Karpas-422 (cell line): ENCODE measurements at regions not wholly inside any gene's neighbourhood (a gene's known extent, or its start where the extent isn't known, plus 50 kb on each side); places are given as distances from the start of the nearest gene placed in this dataset.

Experiments
- DNase-seq: peaks from one replicate; pipeline ENCODE4 v3.0.0-alpha.2; 2015
- H2AFZ ChIP-seq: fragments of 200-600 bp; sonication (generic); 2 replicates; pipeline ENCODE4 v1.6.1; 2014; ENCODE audit warnings: antibody characterized with exemption, low read length, mixed read lengths
- H3K27ac ChIP-seq: fragments of 200-600 bp; sonication (generic); 2 replicates; pipeline ENCODE4 v1.5.1; 2014; ENCODE audit warnings: mild to moderate bottlenecking, low read length, moderate library complexity
- H3K27me3 ChIP-seq: fragments of 200-600 bp; sonication (generic); 2 replicates; pipeline ENCODE4 v1.6.1; 2014; ENCODE audit warnings: low read length, mixed read lengths
- H3K36me3 ChIP-seq: fragments of 200-600 bp; sonication (generic); 2 replicates; pipeline ENCODE4 v1.6.1; 2014; ENCODE audit warnings: low read length, mixed read lengths; ENCODE audit not compliant: insufficient read depth
- H3K4me1 ChIP-seq: fragments of 200-600 bp; sonication (generic); 2 replicates; pipeline ENCODE4 v1.6.1; 2014; ENCODE audit warnings: mild to moderate bottlenecking, low read length, mixed read lengths
- H3K4me2 ChIP-seq: fragments of 200-600 bp; sonication (generic); 2 replicates; pipeline ENCODE4 v1.6.1; 2014; ENCODE audit warnings: low read length, low read depth, mild to moderate bottlenecking; ENCODE audit not compliant: poor library complexity, severe bottlenecking
- H3K4me3 ChIP-seq: fragments of 200-600 bp; sonication (generic); 2 replicates; pipeline ENCODE4 v1.5.1; 2014; ENCODE audit warnings: mild to moderate bottlenecking, antibody characterized with exemption, low read length, mixed read lengths
- H3K79me2 ChIP-seq: fragments of 200-600 bp; sonication (generic); 2 replicates; pipeline ENCODE4 v1.6.1; 2014; ENCODE audit warnings: mild to moderate bottlenecking, low read length, mixed read lengths
- H3K9ac ChIP-seq: fragments of 200-600 bp; sonication (generic); 2 replicates; pipeline ENCODE4 v1.6.0; 2014; ENCODE audit warnings: low read length
- H3K9me2 ChIP-seq: fragments of 200-600 bp; sonication (generic), shearing (Covaris generic); replicated peaks from 2 replicates; pipeline ENCODE4 v1.6.0; 2014; ENCODE audit warnings: mild to moderate bottlenecking, low read length, moderate library complexity; ENCODE audit not compliant: insufficient read depth
- H3K9me3 ChIP-seq: fragments of 300-700, 200-600 bp; sonication (generic); 2 replicates; pipeline ENCODE4 v1.6.1; 2014; ENCODE audit warnings: low read length, mixed read lengths
- H4K20me1 ChIP-seq: fragments of 200-600 bp; sonication (generic); 2 replicates; pipeline ENCODE4 v1.6.1; 2014; ENCODE audit warnings: mild to moderate bottlenecking, antibody characterized with exemption, low read length, low read depth; ENCODE audit not compliant: insufficient read depth

DNA sequence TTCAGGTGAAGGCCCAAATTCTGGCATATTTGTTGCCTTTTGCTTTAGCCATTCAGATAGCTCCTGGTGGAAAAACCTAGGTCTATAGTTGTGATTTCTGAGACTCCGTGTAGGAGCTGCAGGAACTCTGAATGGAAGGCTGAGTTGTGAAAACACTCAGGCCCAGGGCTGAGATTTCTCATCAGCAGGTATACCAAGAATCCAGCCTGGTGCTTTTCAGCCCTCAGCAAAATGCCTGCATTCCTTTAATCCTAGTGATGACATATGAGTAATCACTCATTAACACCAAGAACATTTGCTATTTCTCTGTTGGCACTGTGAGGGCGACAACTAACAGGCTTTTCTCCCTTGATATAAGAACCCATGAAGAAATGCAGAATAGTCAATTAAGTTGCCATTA, 546.1 kb upstream of the MAN1A1 start:
- H3K27ac ChIP-seq: no peak overlapping the region
- no peak overlapping the region for H2AFZ ChIP-seq
- H4K20me1 ChIP-seq: no peaks in the 10 kb centered on the region
- DNase-seq: no peak
- no peaks in the 10 kb centered on the region for H3K9me3 ChIP-seq
- H3K9ac ChIP-seq: no peak overlapping the region
- H3K27me3 ChIP-seq: no peaks in the 10 kb centered on the region
- no peak overlapping the region for H3K4me2 ChIP-seq
- H3K4me3 ChIP-seq: no peak overlapping the region
- H3K9me2 ChIP-seq: no peaks in the 10 kb centered on the region
- H3K36me3 ChIP-seq: no peaks in the 10 kb centered on the region
- no peaks in the 10 kb centered on the region for H3K4me1 ChIP-seq
- H3K79me2 ChIP-seq: no peaks in the 10 kb centered on the region

DNA sequence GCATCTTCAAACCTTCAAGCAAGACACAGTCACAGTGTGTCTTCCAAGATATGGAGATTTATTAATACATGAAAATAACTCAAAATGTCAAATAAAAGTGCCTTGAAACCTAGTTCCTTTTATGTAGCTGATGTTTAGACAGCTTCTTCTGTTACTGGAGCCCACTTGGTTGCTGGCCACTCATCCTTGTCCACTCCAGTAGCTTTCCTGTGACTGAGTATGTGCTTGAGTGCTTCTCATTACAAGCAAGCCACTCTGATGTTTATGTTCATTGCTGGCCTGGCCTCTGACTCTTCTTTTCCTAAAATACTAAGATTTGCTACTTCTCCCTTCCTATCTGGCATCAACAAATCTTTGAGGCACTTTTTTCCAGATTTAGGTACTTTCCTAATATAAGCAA, 545.2 kb upstream of the MAN1A1 start:
- H3K36me3 ChIP-seq: no peaks in the 10 kb centered on the region
- H3K79me2 ChIP-seq: no peaks in the 10 kb centered on the region
- H3K4me1 ChIP-seq: no peaks in the 10 kb centered on the region
- no peak overlapping the region for H3K9ac ChIP-seq
- no peaks in the 10 kb centered on the region for H3K27me3 ChIP-seq
- H3K9me2 ChIP-seq: no peaks in the 10 kb centered on the region
- H2AFZ ChIP-seq: no peak overlapping the region
- H3K9me3 ChIP-seq: no peaks in the 10 kb centered on the region
- H3K4me3 ChIP-seq: no peak overlapping the region
- H3K4me2 ChIP-seq: no peak overlapping the region
- no peak for DNase-seq
- no peaks in the 10 kb centered on the region for H4K20me1 ChIP-seq
- no peak overlapping the region for H3K27ac ChIP-seq

DNA sequence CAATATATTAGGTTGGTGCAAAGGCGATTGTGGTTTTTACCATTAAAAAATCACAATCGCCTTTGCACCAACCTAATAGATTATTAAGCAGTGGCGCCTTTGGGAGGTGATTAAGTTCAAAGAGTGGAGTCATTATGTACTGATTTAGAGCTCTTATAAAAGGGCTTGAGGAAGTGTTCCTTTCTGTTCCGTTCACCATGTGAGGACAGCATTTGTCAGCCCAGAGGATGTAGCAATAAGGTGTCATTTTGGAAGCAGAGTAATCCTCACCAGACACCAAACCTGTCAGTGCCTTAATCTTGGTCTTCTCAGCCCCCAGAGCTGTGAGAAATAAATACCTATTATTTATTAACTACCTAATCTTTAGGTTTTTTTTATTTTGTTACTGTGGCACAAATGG, 542.1 kb upstream of the MAN1A1 start:
- H3K9me2 ChIP-seq: no peaks in the 10 kb centered on the region
- no peaks in the 10 kb centered on the region for H4K20me1 ChIP-seq
- no peak overlapping the region for H2AFZ ChIP-seq
- H3K79me2 ChIP-seq: no peaks in the 10 kb centered on the region
- no peak overlapping the region for H3K4me3 ChIP-seq
- H3K27me3 ChIP-seq: no peaks in the 10 kb centered on the region
- no peaks in the 10 kb centered on the region for H3K4me1 ChIP-seq
- no peak overlapping the region for H3K4me2 ChIP-seq
- DNase-seq: no peak
- no peaks in the 10 kb centered on the region for H3K36me3 ChIP-seq
- H3K9ac ChIP-seq: no peak overlapping the region
- H3K9me3 ChIP-seq: no peaks in the 10 kb centered on the region
- no peak overlapping the region for H3K27ac ChIP-seq

DNA sequence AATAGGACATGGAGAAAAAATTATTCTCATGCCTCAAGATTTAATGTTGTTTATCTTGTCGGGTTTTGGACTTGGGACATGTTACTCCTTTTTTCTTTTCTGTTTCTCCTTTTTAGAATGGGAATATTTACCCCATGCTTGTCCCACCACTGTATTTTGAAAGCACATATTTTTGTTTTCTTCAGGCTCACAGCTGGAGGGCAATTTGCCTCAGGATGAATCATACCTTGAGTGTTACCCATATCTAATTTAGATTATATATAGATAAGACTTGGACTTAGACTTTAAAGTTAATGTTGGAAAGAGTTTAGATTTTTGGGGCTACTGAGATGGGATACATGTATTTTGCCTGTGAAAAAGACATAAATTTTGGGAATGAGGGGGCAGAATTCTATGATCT, 541.6 kb upstream of the MAN1A1 start:
- Histone ChIP-seq H3K4me3 (no peak overlapping the region), H3K27ac (no peak overlapping the region), H3K79me2 (no peaks in the 10 kb centered on the region), H3K4me2 (no peak overlapping the region), H2AFZ (no peak overlapping the region), H3K9ac (no peak overlapping the region), H3K9me3 (no peaks in the 10 kb centered on the region), H3K9me2 (no peaks in the 10 kb centered on the region), H3K27me3 (no peaks in the 10 kb centered on the region), H3K4me1 (no peaks in the 10 kb centered on the region), H4K20me1 (no peaks in the 10 kb centered on the region), H3K36me3 (no peaks in the 10 kb centered on the region)
- no peak for DNase-seq

DNA sequence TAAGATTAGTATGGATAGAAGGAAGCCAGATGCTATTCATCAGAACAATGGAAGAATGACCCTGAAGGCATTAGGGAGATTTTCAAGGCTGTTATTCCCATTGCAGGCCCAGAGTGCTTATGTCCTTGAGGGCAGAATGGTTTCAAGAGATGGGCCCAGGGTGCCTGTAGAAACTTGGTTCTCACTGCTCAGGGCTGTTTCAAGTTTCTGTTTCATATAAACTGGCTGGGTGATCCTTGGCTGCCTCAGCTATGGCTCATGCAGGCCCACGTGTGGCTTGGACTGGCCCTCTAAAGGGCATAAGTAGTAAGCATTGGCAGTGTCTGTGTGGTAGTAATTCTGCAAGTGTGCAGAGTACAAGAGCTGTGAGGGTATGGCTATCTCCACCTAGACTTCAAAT, 540.9 kb upstream of the MAN1A1 start:
- H4K20me1 ChIP-seq: no peaks in the 10 kb centered on the region
- H2AFZ ChIP-seq: no peak overlapping the region
- H3K4me3 ChIP-seq: no peak overlapping the region
- no peaks in the 10 kb centered on the region for H3K27me3 ChIP-seq
- DNase-seq: no peak
- no peak overlapping the region for H3K9ac ChIP-seq
- H3K4me1 ChIP-seq: no peaks in the 10 kb centered on the region
- no peaks in the 10 kb centered on the region for H3K79me2 ChIP-seq
- H3K4me2 ChIP-seq: no peak overlapping the region
- H3K9me3 ChIP-seq: no peaks in the 10 kb centered on the region
- no peaks in the 10 kb centered on the region for H3K36me3 ChIP-seq
- H3K27ac ChIP-seq: no peak overlapping the region
- no peaks in the 10 kb centered on the region for H3K9me2 ChIP-seq

DNA sequence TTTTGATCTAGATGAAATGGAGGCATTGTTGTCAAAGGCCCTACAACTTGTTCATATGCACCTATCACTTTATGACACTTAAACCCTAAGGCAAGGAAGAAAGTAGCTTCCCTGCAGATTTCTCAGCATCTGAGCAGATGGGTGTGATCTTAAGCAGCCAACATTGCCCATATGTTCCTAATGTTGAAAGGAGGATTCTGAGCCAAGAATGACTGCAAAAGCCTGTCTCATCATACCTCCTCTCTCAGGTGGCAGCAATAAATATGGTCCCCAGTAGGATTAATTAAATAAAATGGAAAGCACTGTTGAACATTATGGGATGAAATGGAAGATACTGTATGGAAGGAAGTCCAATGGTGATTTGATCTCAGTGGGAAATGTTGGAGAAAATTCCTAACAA, 538.1 kb upstream of the MAN1A1 start:
- H4K20me1 ChIP-seq: no peaks in the 10 kb centered on the region
- H3K9me2 ChIP-seq: no peaks in the 10 kb centered on the region
- no peak overlapping the region for H3K9ac ChIP-seq
- H3K9me3 ChIP-seq: no peaks in the 10 kb centered on the region
- H3K27ac ChIP-seq: no peak overlapping the region
- H3K79me2 ChIP-seq: no peaks in the 10 kb centered on the region
- no peaks in the 10 kb centered on the region for H3K36me3 ChIP-seq
- no peak overlapping the region for H3K4me3 ChIP-seq
- no peak for DNase-seq
- no peaks in the 10 kb centered on the region for H3K4me1 ChIP-seq
- H3K4me2 ChIP-seq: no peak overlapping the region
- no peaks in the 10 kb centered on the region for H3K27me3 ChIP-seq
- no peak overlapping the region for H2AFZ ChIP-seq

DNA sequence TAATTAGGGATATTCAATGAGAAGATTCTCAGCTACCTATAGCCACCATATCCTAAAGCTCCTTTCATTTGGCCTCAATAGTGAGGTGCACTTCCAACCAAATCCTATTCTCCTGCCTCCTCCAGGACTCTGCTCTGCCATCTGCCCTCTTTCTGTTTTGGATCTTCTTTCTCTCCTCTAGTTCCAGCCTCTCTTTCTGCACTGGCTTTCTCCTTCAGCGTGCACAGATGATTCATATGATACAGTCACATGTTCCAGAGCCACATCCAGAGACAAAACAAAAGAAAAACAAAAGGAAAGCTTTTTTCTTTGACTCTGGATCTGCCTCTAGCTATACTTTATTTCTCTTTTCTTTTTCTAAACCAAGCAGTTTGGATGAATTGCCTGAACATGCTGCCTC, 531.9 kb upstream of the MAN1A1 start:
- H4K20me1 ChIP-seq: no peaks in the 10 kb centered on the region
- no peaks in the 10 kb centered on the region for H3K9me2 ChIP-seq

DNA sequence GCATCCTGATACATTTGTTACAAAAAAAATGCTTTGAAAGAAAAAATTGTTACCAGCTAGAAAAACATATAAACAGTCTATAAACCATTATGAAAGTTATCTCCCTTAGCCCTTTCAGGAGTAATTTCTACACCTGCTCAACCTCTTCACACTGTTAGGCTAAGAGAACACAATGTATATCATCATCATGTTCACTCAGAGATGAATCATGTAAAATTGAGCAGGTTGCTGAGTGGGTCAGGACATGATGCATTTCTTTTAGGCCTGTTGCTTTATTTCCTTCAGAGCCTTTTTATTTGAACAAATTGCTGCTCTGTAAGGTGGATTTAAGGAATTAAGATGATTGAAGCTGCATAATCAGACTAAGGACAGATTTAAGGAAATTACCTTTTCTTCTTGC, 531.3 kb upstream of the MAN1A1 start:
- H3K27ac ChIP-seq: no peak overlapping the region
- no peaks in the 10 kb centered on the region for H3K27me3 ChIP-seq
- no peaks in the 10 kb centered on the region for H4K20me1 ChIP-seq
- no peak for DNase-seq
- H3K9me3 ChIP-seq: no peaks in the 10 kb centered on the region
- H3K4me1 ChIP-seq: no peaks in the 10 kb centered on the region
- no peaks in the 10 kb centered on the region for H3K36me3 ChIP-seq
- H2AFZ ChIP-seq: no peak overlapping the region
- no peak overlapping the region for H3K4me2 ChIP-seq
- no peaks in the 10 kb centered on the region for H3K9me2 ChIP-seq
- no peak overlapping the region for H3K9ac ChIP-seq
- no peak overlapping the region for H3K4me3 ChIP-seq
- H3K79me2 ChIP-seq: no peaks in the 10 kb centered on the region

More for the DNA sequence above, 531.9 kb upstream of the MAN1A1 start:
- Histone ChIP-seq H3K4me1 (no peaks in the 10 kb centered on the region), H3K9me3 (no peaks in the 10 kb centered on the region), H3K9ac (no peak overlapping the region), H3K27ac (no peak overlapping the region), H3K27me3 (no peaks in the 10 kb centered on the region), H3K36me3 (no peaks in the 10 kb centered on the region), H3K4me2 (no peak overlapping the region), H2AFZ (no peak overlapping the region), H3K4me3 (no peak overlapping the region), H3K79me2 (no peaks in the 10 kb centered on the region)
- DNase-seq: no peak

DNA sequence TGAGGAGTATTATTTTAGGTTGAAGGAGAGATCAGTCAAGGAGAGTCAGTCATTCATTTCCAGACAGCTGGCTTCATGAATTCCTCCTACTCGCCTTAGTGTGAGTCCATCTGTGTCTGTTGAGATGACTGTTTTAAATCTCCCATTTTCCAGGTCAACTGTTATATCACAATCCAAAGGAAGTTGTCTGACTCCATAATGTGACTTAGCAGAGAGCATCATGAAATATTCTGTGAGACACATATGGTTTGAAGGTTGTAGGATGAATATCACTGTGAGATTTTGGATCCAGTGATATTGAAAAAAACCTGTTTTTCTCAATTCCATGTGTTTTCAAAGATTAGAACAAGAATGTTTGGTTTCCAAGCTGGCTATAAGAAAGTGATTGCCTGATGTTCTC, 530.2 kb upstream of the MAN1A1 start:
- Histone ChIP-seq H3K4me1 (no peaks in the 10 kb centered on the region), H3K79me2 (no peaks in the 10 kb centered on the region), H4K20me1 (no peaks in the 10 kb centered on the region), H3K9me3 (no peaks in the 10 kb centered on the region), H3K4me3 (no peak overlapping the region), H3K27ac (no peak overlapping the region), H3K9ac (no peak overlapping the region), H3K9me2 (no peaks in the 10 kb centered on the region), H3K27me3 (no peaks in the 10 kb centered on the region), H3K36me3 (no peaks in the 10 kb centered on the region), H2AFZ (no peak overlapping the region), H3K4me2 (no peak overlapping the region)
- DNase-seq: no peak
